ENCODE measurements at regions not wholly inside any gene's neighbourhood (a gene's known extent, or its start where the extent isn't known, plus 50 kb on each side); places are given as distances from the start of the nearest gene placed in this dataset.

DNA sequence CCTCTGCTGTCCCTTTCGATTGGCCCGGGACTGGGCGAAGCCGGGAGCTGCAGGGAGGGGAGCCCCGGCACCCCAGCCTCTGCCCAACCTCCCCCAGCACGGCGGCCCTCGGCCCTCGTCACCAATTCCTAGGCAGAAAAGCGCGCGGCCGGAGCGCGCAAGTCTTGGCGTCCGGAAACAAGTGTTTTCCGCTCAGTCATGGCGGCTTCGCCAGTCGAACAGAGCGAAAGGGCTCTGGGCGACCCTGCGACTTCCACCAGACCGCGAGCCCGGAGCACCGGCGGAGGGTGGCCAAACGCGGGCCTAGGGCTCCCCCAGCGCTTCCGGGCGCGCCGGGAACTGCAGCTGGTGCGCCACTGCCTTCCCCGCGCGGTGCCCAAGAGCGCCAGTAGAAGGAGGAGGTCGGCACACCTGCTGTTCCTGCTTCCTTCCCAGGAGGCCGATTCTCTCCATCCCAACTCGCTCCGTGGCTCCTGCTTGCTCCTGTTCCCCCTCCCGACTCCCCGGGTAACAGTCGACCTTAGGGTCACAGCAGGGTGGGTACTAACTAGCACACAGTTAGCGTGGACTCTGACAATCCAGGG is 729.9 kb downstream of the ZWINT start (continued):
- no peak for TF ChIP-seq SAP30 (IDR thresholded peaks at IDR 0.05; ENCODE audit: insufficient read depth, insufficient replicate concordance, low read length)
- TF ChIP-seq RFX5 (IDR thresholded peaks at IDR 0.05; ENCODE audit: borderline replicate concordance, low read depth, low read length), result peak; percentile 94
- no peak for TF ChIP-seq POU5F1 (IDR thresholded peaks at IDR 0.05; ENCODE audit: low read depth, low read length)
- peak; percentile 12; the same call in 1 of the 2 replicates for TF ChIP-seq USF2 (IDR thresholded peaks at IDR 0.05; ENCODE audit: low read length)
- TF ChIP-seq CTCF (IDR thresholded peaks at IDR 0.05; ENCODE audit: control extremely low read depth in 1 of 3, insufficient read depth in 1 of 3, low read depth in 1 of 3, low read length in 3 of 3), result peak; percentile 77 to 83 (median 80)
- no peak for TF ChIP-seq SP1 (IDR thresholded peaks at IDR 0.05; ENCODE audit: low read depth, low read length)
- TF ChIP-seq, protein P1, sequence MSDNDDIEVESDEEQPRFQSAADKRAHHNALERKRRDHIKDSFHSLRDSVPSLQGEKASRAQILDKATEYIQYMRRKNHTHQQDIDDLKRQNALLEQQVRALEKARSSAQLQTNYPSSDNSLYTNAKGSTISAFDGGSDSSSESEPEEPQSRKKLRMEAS (IDR thresholded peaks at IDR 0.05), result peak; percentile 63
- TF ChIP-seq JUND (IDR thresholded peaks at IDR 0.05; ENCODE audit: low read length), result no peak
- TF ChIP-seq CBX5 (IDR thresholded peaks at IDR 0.05; ENCODE audit: low read depth, low read length), result no peak
- peak; percentile 24 for TF ChIP-seq TAF7 (optimal IDR thresholded peaks at IDR 0.05; ENCODE audit: borderline replicate concordance, low read depth, low read length)
- no peak for TF ChIP-seq CTBP2 (IDR thresholded peaks at IDR 0.05; ENCODE audit: borderline replicate concordance, insufficient read depth, insufficient read length, low read length)
- no peak for TF ChIP-seq POLR2AphosphoS5 (IDR thresholded peaks at IDR 0.05; ENCODE audit: low read depth, low read length)
- no peak for TF ChIP-seq EGR1 (IDR thresholded peaks at IDR 0.05; ENCODE audit: borderline replicate concordance, low read depth, low read length)

All from H1 (cell line).